GM12874 (cell line): ENCODE measurements at regions not wholly inside any gene's neighbourhood (a gene's known extent, or its start where the extent isn't known, plus 50 kb on each side); places are given as distances from the start of the nearest gene placed in this dataset.

Experiments used
- CTCF ChIP-seq: IDR thresholded peaks from 2 replicates; pipeline ENCODE4 v1.5.1; 2011; ENCODE audit warnings: low read depth, mild to moderate bottlenecking, control low read depth, low read length, moderate library complexity; ENCODE audit not compliant: insufficient read depth

- no peak for TF ChIP-seq CTCF
These were observed 426.3 kb upstream of the TLE4 start for GRCh38 chr9:79145442-79145841.

GRCh38 chr9:79149585-79149984 is 422.2 kb upstream of the TLE4 start:
- no peak for TF ChIP-seq CTCF

GRCh38 chr9:79151791-79152190 is 420.0 kb upstream of the TLE4 start:
- TF ChIP-seq CTCF, result no peak

GRCh38 chr9:79152306-79152705 is 419.5 kb upstream of the TLE4 start:
- no peak for TF ChIP-seq CTCF

GRCh38 chr9:79154806-79155205 is 417.0 kb upstream of the TLE4 start:
- no peak for TF ChIP-seq CTCF

- TF ChIP-seq CTCF, result no peak
These were observed 416.5 kb upstream of the TLE4 start for GRCh38 chr9:79155308-79155707.

- TF ChIP-seq CTCF, result no peak
These were observed 408.2 kb upstream of the TLE4 start for GRCh38 chr9:79163544-79163943.

GRCh38 chr9:79164406-79164805 is 407.4 kb upstream of the TLE4 start:
- no peak for TF ChIP-seq CTCF
